Endothelial cell of umbilical vein (primary cell): ENCODE measurements at regions not wholly inside any gene's neighbourhood (a gene's known extent, or its start where the extent isn't known, plus 50 kb on each side); places are given as distances from the start of the nearest gene placed in this dataset.

ENCODE experiments used
- BruUV-seq: library from RNA; stranded (reverse); fragments of 400-500 nt; replicated peaks from 2 replicates; lab custom pipeline; 2021; lab: Mats Ljungman, UMichigan
- CTCF ChIA-PET: fragments of 300-600, 350-600 bp; sonication (Branson Sonifier 250); formaldehyde crosslinking; loops from one replicate; lab custom pipeline; 2021; ENCODE audit warnings: antibody characterized with exemption, inconsistent platforms; lab: Charles Lee
- POLR2A ChIA-PET: fragments of 300-600, 350-600 bp; sonication (Branson Sonifier 250); formaldehyde crosslinking; loops from one replicate; lab custom pipeline; 2021; ENCODE audit warnings: antibody characterized with exemption, inconsistent platforms; lab: Charles Lee
- DNase-seq: peaks from one replicate; pipeline ENCODE4 v3.0.0-alpha.2; 2011; ENCODE audit warnings: low read depth, low spot score
- FAIRE-seq: peaks from 2 replicates; lab custom pipeline; 2011; peaks lifted over from hg19 to GRCh38; lab: Jason Lieb, UNC
- H2AFZ ChIP-seq: 2 replicates; pipeline ENCODE4 v1.6.0; 2012; ENCODE audit warnings: low read depth, low read length, control low read depth, inconsistent platforms
- H3K27ac ChIP-seq: 2 replicates; pipeline ENCODE4 v1.5.1; 2011; ENCODE audit warnings: low read depth, mild to moderate bottlenecking, control low read depth, low read length, moderate library complexity; ENCODE audit not compliant: insufficient read depth
- H3K27me3 ChIP-seq, 2 experiments: 2 replicates each; pipeline versions ENCODE4 v1.6.0 to v1.6.1; 2011; ENCODE audit warnings: low read length in 2 of 2, mixed read lengths in 1 of 2; ENCODE audit not compliant: control insufficient read depth in 2 of 2, insufficient read depth in 2 of 2
- H3K36me3 ChIP-seq, 2 experiments: 2 replicates in 1 of 2; 3 replicates in 1 of 2; pipeline ENCODE4 v1.5.1; 2011; ENCODE audit warnings: low read length in 2 of 2, mild to moderate bottlenecking in 1 of 2, moderate library complexity in 1 of 2; ENCODE audit not compliant: control insufficient read depth in 2 of 2, insufficient read depth in 2 of 2; ENCODE audit errors: extremely low read depth in 1 of 2
- H3K4me1 ChIP-seq: 3 replicates; pipeline ENCODE4 v1.5.1; 2011; ENCODE audit warnings: mild to moderate bottlenecking, low read length; ENCODE audit not compliant: control insufficient read depth, insufficient read depth; ENCODE audit errors: extremely low read depth
- H3K4me2 ChIP-seq: 2 replicates; pipeline ENCODE4 v1.6.1; 2011; ENCODE audit warnings: low read length, control low read depth, mixed read lengths; ENCODE audit not compliant: insufficient read depth
- H3K4me3 ChIP-seq, 3 experiments: fragments of 200-600 bp in 1 of 3; sonication (generic), shearing (Covaris generic) in 1 of 3; replicated peaks in 1 of 3; 2 replicates each; pipeline ENCODE4 v1.5.1; 2011 to 2016; ENCODE audit warnings: control low read depth in 3 of 3, low read length in 3 of 3, mild to moderate bottlenecking in 2 of 3, inconsistent platforms in 1 of 3, low read depth in 1 of 3, moderate library complexity in 1 of 3; ENCODE audit not compliant: insufficient read depth in 1 of 3
- H3K79me2 ChIP-seq: 2 replicates; pipeline ENCODE4 v1.6.0; 2012; ENCODE audit warnings: low read length, inconsistent platforms; ENCODE audit not compliant: control insufficient read depth, insufficient read depth
- H3K9ac ChIP-seq: replicated peaks from 2 replicates; pipeline ENCODE3; 2011; ENCODE audit warnings: low read length, control low read depth; ENCODE audit not compliant: insufficient read depth; ENCODE audit errors: extremely low read depth
- H3K9me1 ChIP-seq: replicated peaks from 3 replicates; pipeline ENCODE4 v1.6.0; 2011; ENCODE audit warnings: mild to moderate bottlenecking, low read length; ENCODE audit not compliant: control insufficient read depth, insufficient read depth; ENCODE audit errors: extremely low read depth
- H3K9me3 ChIP-seq: replicated peaks from 2 replicates; pipeline ENCODE4 v1.5.1; 2012; ENCODE audit warnings: low read length, inconsistent platforms; ENCODE audit not compliant: control insufficient read depth, insufficient read depth
- H4K20me1 ChIP-seq: replicated peaks from 2 replicates; pipeline ENCODE3; 2011; ENCODE audit warnings: mild to moderate bottlenecking, low read length; ENCODE audit not compliant: control insufficient read depth, insufficient read depth; ENCODE audit errors: extremely low read depth
- CTCF ChIP-seq, 2 donors: IDR thresholded peaks; 1 replicate in 1 of 2; 2 replicates in 1 of 2; pipeline ENCODE4 v1.5.1; 2011; ENCODE audit warnings: low read length in 2 of 2, mild to moderate bottlenecking in 2 of 2, moderate library complexity in 2 of 2, control low read depth in 1 of 2, inconsistent platforms in 1 of 2, low read depth in 1 of 2; ENCODE audit not compliant: insufficient read depth in 1 of 2; ENCODE audit errors: extremely low read depth in 1 of 2
- EZH2 ChIP-seq: IDR thresholded peaks from 2 replicates; pipeline ENCODE4 v1.6.1; 2012; ENCODE audit warnings: borderline replicate concordance, low read depth, mild to moderate bottlenecking, moderate library complexity, low read length, inconsistent platforms; ENCODE audit not compliant: severe bottlenecking
- FOS ChIP-seq: IDR thresholded peaks from 2 replicates; pipeline ENCODE4 v1.6.1; 2011; ENCODE audit warnings: mild to moderate bottlenecking, low read length, moderate library complexity, borderline replicate concordance; ENCODE audit not compliant: insufficient read depth
- GATA2 ChIP-seq: IDR thresholded peaks from 2 replicates; pipeline ENCODE4 v1.7.0; 2011; ENCODE audit warnings: low read depth, mild to moderate bottlenecking, moderate library complexity, mixed read lengths, low read length; ENCODE audit not compliant: insufficient read length, insufficient read depth
- JUN ChIP-seq: IDR thresholded peaks from 2 replicates; pipeline ENCODE4 v1.6.1; 2011; ENCODE audit warnings: borderline replicate concordance, low read depth; ENCODE audit not compliant: insufficient read length, insufficient read depth
- MYC ChIP-seq: IDR thresholded peaks from one replicate; pipeline ENCODE4 v1.6.1; 2011; ENCODE audit warnings: mild to moderate bottlenecking, low read depth, low read length
- POLR2A ChIP-seq: IDR thresholded peaks from 2 replicates; pipeline ENCODE4 v1.6.1; 2012; ENCODE audit warnings: low read depth, mild to moderate bottlenecking, control low read depth, low read length
- POLR2AphosphoS5 ChIP-seq: IDR thresholded peaks from 2 replicates; pipeline ENCODE4 v1.6.1; 2012; ENCODE audit warnings: low read depth, mild to moderate bottlenecking, control low read depth, low read length, moderate library complexity; ENCODE audit not compliant: insufficient read depth
- dilution Hi-C: fragments of 300-500 bp; cut with MboI; formaldehyde crosslinking; loops from one replicate; pipeline ENCODE4 v1.15.0; 2019; ENCODE audit warnings: low sequenced_read_pairs; ENCODE audit not compliant: extremely low pct_ligation_motif_present
- intact Hi-C: fragments of 100-400 bp; cut with micrococcal nuclease; formaldehyde crosslinking; loops from one replicate; pipeline ENCODE4 v1.10.0; 2022
- TF ChIP-seq, protein P1 (sequence below): IDR thresholded peaks from 2 replicates; pipeline ENCODE4 v1.6.1; 2011; ENCODE audit not compliant: insufficient read depth, insufficient read length

GRCh38 chr3:64293121-64293520 lies 67.9 kb upstream of the PRICKLE2 start:
- Histone ChIP-seq H3K9me1 (no peaks in the 10 kb centered on the region), H3K36me3 (no peaks in the 10 kb centered on the region), H4K20me1 (no peaks in the 10 kb centered on the region), H3K4me1 (peaks cover 6% of the 10 kb centered on the region), H3K27ac (no peak overlapping the region), H3K4me3 (no peak overlapping the region), H3K79me2 (no peaks in the 10 kb centered on the region), H3K4me2 (no peak overlapping the region), H3K27me3 (peaks cover 0 to 3% of the 10 kb centered on the region in 2 experiments), H3K9me3 (no peaks in the 10 kb centered on the region), H2AFZ (no peak overlapping the region), H3K9ac (no peak overlapping the region)
- no peak for FAIRE-seq
- no peak for DNase-seq
- dilution Hi-C loops (no loop called here), intact Hi-C loops (no loop called here)
- POLR2A ChIA-PET, result no interaction called here
- BruUV-seq, result no TSS peak
- TF ChIP-seq, protein P1, sequence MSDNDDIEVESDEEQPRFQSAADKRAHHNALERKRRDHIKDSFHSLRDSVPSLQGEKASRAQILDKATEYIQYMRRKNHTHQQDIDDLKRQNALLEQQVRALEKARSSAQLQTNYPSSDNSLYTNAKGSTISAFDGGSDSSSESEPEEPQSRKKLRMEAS, result no peak
- TF ChIP-seq POLR2AphosphoS5 (no peak), FOS (no peak), POLR2A (no peak), MYC (no peak), JUN (no peak), CTCF (IDR thresholded peaks at IDR 0.05; ENCODE audit: extremely low read depth in 1 of 2, insufficient read depth in 1 of 2, low read depth in 1 of 2, low read length in 2 of 2) (no peak), EZH2 (no peak), GATA2 (no peak)
- CTCF ChIA-PET, result no interaction called here
